Skeletal muscle satellite cell (primary cell): ENCODE measurements at regions not wholly inside any gene's neighbourhood (a gene's known extent, or its start where the extent isn't known, plus 50 kb on each side); places are given as distances from the start of the nearest gene placed in this dataset.

ENCODE experiments used
- H3K27me3 ChIP-seq: 2 replicates; pipeline ENCODE4 v1.7.0; 2013; ENCODE audit warnings: low read length; ENCODE audit not compliant: control insufficient read depth, insufficient read depth
- H3K36me3 ChIP-seq: 2 replicates; pipeline ENCODE4 v1.7.0; 2013; ENCODE audit warnings: mild to moderate bottlenecking, control low read depth, low read length; ENCODE audit not compliant: insufficient read depth
- H3K4me1 ChIP-seq: 2 replicates; pipeline ENCODE4 v1.7.0; 2013; ENCODE audit warnings: low read length; ENCODE audit not compliant: control insufficient read depth, insufficient read depth
- H3K4me2 ChIP-seq: 2 replicates; pipeline ENCODE4 v1.7.0; 2013; ENCODE audit warnings: mild to moderate bottlenecking, low read length
- H3K4me3 ChIP-seq: 2 replicates; pipeline ENCODE4 v1.7.0; 2013; ENCODE audit warnings: low read length
- H3K9ac ChIP-seq: 2 replicates; pipeline ENCODE4 v1.7.0; 2013; ENCODE audit warnings: mild to moderate bottlenecking, low read depth, low read length, moderate library complexity
- H3K9me3 ChIP-seq: replicated peaks from 2 replicates; pipeline ENCODE4 v1.7.0; 2013; ENCODE audit warnings: mild to moderate bottlenecking, control low read depth, low read length

DNA sequence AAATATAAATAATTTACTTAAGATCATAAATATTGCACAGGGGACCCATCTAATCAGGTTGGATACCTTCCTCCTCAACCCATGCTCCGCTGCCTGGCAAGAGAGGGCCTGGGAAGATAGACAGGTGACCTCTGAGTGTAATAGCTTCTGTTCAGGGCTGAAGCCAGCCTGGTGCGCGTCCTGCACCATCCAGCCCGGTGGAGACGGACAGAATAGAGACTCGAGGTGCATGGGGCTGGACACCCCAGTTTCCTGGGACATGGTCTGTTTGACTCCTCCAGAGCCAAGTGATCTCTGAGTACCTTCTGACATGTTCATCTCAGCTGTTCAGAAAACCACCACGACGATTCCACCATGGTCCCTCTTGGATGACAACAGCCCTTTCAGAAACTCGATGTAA lies 209.3 kb upstream of the MYT1L start:
- Histone ChIP-seq H3K36me3 (no peaks in the 10 kb centered on the region), H3K4me3 (no peak overlapping the region), H3K4me2 (no peak overlapping the region), H3K4me1 (no peaks in the 10 kb centered on the region), H3K9ac (no peak overlapping the region), H3K9me3 (peaks cover 9% of the 10 kb centered on the region), H3K27me3 (no peaks in the 10 kb centered on the region)

DNA sequence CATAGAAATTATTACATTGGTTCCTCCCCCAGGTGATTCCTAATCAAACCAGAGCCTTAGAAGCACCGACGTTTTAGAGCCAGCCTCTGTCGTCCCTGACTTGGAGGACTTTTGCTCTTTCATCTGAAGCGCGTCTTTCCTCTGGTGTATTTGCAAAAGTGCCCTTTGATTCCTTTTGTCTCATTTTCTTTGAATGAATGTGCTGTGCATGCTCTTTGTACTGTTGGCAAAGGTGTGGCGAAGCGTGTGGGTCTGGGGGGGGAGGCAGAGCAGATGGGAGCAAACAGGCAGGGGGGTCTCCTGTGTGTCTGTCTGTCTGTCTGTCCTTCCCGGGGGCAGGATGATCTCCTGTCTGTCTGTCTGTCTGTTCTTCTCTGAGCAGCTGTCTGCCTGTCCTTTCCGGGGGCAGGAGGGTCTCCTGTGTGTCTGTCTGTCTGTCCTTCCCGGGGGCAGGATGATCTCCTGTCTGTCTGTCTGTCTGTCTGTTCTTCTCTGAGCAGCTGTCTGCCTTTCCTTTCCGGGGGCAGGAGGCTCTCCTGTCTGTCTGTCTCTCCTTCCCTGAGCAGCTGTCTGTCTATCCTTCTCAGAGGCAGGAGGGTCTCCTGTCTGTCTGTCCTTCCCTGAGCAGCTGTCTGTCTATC lies 205.5 kb upstream of the MYT1L start:
- Histone ChIP-seq H3K4me1 (no peaks in the 10 kb centered on the region), H3K4me2 (no peak overlapping the region), H3K4me3 (no peak overlapping the region), H3K27me3 (no peaks in the 10 kb centered on the region), H3K9me3 (peaks cover 7% of the 10 kb centered on the region), H3K9ac (no peak overlapping the region), H3K36me3 (no peaks in the 10 kb centered on the region)

DNA sequence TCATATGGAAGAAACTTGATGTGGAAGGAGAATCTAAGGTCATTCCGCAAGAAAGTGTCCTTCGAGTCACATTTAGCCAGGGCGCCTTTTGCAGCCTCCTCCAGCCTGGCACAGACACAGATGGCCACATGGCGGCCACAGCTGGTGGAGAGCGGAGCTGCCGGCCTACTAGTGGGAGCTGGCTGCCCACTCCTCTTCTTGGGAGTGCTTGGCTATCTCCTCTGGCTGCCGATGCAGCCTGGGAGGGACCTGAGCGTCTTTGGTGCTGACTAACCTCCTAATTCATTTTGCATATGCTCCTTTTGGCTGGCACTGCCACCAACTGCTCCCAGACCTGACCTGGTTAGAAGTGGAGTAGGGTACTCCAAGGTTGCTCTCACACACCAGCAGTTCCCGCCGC lies 199.3 kb upstream of the MYT1L start:
- Histone ChIP-seq H3K27me3 (no peaks in the 10 kb centered on the region), H3K4me3 (no peak overlapping the region), H3K9me3 (peaks cover 12% of the 10 kb centered on the region), H3K4me2 (no peak overlapping the region), H3K9ac (no peak overlapping the region), H3K4me1 (no peaks in the 10 kb centered on the region), H3K36me3 (no peaks in the 10 kb centered on the region)

DNA sequence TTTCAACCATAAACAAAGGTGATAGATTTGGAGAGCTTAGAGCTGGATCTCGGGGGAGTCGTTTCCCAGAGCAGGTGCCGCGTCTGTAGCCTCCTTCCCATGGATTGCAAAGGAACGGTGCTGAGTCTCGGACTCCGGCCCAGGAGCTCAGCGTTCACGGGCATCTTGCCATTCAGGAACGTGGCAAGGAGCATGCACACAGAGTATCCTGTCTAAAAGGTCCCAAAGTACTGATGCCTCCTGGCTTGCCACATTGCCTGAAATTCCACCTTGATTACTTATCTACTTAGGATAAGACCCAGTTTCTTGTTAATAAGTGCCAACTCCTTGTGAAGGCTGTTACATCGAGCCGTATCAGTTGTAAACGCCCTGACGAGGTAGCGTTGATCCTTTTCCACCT lies 197.8 kb upstream of the MYT1L start:
- peaks cover 16% of the 10 kb centered on the region for H3K9me3 ChIP-seq
- H3K9ac ChIP-seq = no peak overlapping the region
- H3K4me2 ChIP-seq = no peak overlapping the region
- no peaks in the 10 kb centered on the region for H3K36me3 ChIP-seq
- no peak overlapping the region for H3K4me3 ChIP-seq
- H3K4me1 ChIP-seq = no peaks in the 10 kb centered on the region
- H3K27me3 ChIP-seq = no peaks in the 10 kb centered on the region

DNA sequence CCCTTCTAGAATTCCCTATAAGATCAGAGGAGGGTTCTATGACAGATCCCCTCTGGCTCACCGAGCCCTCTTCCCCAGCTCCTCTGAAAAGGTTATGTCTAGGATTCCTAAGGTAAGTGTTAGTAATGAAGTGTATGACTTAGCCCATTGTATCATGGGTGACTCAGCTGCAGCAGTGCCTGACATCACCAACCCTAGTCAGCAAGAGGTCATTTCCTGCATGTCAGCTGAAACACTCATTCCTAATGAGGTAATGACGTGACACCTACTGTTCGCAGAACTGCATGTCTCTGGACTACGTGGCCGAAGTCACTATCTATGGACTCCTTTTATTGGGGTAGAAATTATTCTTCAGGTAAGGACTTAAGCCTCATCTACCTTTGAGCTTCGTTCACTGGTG lies 196.1 kb upstream of the MYT1L start:
- H3K36me3 ChIP-seq = no peaks in the 10 kb centered on the region
- H3K9ac ChIP-seq = no peak overlapping the region
- no peak overlapping the region for H3K4me2 ChIP-seq
- H3K4me1 ChIP-seq = no peaks in the 10 kb centered on the region
- H3K4me3 ChIP-seq = no peak overlapping the region
- no peaks in the 10 kb centered on the region for H3K27me3 ChIP-seq
- peaks cover 16% of the 10 kb centered on the region for H3K9me3 ChIP-seq

DNA sequence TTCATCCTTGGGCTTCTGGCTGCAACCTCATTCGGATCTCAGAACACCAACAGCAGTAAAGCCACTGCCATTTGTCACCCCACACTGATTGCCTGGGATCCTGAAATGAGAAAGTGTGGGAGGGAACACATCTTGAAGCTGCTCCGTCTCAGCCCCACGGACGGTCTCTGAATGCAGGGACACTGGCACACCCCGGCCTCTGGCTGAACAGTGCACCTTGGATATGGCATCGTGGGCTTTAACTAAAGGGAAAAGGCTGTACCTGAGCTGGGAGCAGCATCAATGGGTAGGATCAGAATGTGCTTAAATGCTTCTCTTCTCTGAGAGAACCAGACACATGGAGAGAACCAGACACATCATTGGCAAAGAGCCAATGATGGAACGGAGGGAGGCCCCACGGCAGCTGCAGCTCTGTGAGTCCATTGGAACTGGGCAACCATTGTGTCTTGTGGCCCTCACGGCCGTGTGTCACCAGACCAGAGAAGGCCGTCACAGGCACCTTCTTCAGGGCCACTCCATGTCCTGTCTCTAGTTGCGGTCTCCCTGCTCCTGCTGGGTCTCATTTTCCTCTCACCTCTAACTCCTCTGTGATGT lies 193.4 kb upstream of the MYT1L start:
- Histone ChIP-seq H3K36me3 (no peaks in the 10 kb centered on the region), H3K9me3 (peaks cover 14% of the 10 kb centered on the region), H3K4me2 (no peak overlapping the region)

DNA sequence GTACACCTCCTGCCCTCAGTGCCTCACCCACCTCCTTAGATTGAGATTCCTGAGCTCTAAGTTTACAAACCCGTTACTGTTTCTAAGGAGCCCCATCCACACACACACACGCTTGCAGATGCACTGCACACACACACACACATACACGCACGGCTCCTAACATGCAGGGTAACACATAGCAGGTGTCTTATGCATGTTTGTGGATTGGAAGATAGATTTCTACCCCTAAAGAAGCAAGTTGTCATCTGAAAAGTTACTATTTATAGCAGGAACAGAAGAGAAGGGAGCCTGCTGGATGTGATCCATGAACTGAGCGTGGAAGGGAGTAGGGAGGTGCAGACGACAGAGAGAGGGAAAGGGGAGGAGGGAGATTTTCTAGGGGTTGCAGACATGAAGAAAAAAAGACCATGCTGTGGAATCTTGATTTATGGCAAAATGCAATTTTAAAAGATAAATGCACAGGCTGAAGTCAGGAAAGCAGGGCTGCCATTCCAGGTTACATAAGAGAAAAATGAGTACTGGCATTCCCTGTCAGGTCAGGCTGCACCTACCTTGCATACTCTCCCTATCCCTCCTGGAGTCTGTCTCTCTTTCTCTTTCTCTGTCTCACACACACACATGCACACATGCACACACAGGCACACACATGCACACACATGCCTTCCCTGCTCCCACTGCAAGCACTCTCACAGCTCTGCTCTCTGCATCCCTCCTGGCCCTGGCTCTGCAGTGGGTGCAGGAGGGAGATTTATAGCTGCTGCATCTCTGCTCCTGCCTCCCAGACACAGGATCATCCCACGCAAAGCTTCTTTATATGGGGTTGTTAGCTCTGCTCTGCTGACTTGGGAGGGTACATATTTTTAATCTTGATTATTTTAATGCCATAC lies 192.6 kb upstream of the MYT1L start:
- Histone ChIP-seq H3K9me3 (peaks cover 13% of the 10 kb centered on the region), H3K9ac (no peak overlapping the region), H3K4me1 (no peaks in the 10 kb centered on the region), H3K4me3 (no peak overlapping the region), H3K4me2 (no peak overlapping the region), H3K27me3 (no peaks in the 10 kb centered on the region), H3K36me3 (no peaks in the 10 kb centered on the region)

More for the DNA sequence above, 193.4 kb upstream of the MYT1L start:
- Histone ChIP-seq H3K9ac (no peak overlapping the region), H3K4me1 (no peaks in the 10 kb centered on the region), H3K27me3 (no peaks in the 10 kb centered on the region), H3K4me3 (no peak overlapping the region)

DNA sequence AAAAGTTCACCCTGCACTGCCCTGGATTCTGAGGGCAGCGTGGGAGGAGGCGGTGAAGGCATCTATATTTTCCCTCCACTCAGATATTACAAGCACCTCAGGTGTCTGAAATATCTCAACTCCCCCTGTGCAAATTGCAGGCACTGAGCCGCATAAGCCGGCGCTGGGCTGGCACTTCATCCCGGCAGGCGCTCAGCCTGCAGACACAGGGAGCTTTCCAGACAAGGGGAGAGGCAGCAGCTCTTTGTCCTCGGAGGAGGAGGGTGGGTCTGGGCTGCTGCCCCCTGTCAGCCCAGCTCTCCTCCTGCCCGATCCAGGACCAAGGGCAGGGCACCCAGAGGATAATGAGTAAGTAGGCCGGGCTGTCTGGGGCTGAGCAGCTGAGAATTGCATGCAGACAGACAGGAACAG lies 189.3 kb upstream of the MYT1L start:
- Histone ChIP-seq H3K36me3 (no peaks in the 10 kb centered on the region), H3K27me3 (no peaks in the 10 kb centered on the region), H3K9ac (no peak overlapping the region), H3K4me1 (no peaks in the 10 kb centered on the region), H3K9me3 (peaks cover 4% of the 10 kb centered on the region), H3K4me3 (no peak overlapping the region), H3K4me2 (no peak overlapping the region)

DNA sequence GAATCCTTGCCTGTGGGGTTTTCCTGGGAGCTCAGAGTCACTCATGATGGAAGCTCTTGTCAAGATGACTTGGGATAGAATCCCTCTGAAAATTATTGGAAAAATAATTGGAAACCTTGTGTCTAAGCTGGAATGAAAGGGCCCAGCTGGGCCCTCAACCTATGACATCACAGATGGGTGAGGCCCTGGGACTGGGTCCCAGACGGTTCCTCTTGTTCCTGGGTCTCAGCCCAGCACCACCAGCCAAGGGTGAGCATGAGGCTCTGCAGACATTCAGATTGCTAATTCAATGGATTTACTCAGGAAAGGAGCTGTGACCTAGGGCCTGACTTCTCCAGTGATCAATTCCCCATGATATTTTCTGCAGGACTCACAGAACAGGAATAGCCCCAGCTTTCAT lies 188.3 kb upstream of the MYT1L start:
- Histone ChIP-seq H3K27me3 (no peaks in the 10 kb centered on the region), H3K36me3 (no peaks in the 10 kb centered on the region), H3K9me3 (peaks cover 1% of the 10 kb centered on the region), H3K4me3 (no peak overlapping the region), H3K4me1 (no peaks in the 10 kb centered on the region), H3K9ac (no peak overlapping the region), H3K4me2 (no peak overlapping the region)

DNA sequence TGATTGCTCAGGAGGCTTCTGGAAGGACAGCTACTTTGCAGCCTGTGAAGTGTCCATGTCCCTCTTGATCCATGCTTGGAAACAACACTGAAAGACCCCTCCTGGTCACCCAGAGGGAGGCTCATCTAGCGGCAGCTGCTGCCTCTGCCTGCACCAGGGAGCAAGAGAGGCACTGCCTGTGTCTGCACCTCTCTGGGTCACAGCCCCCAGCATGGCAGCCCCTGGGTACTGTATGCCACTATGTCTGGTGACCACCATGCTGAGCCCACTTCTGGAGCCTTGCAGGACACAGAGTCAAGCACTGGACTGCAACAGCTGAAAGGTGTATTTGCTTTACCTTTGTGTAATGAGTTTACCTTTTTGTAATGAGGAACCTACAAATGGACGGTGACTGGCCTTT lies 186.3 kb upstream of the MYT1L start:
- H3K4me1 ChIP-seq = no peaks in the 10 kb centered on the region
- H3K9me3 ChIP-seq = no peaks in the 10 kb centered on the region
- no peaks in the 10 kb centered on the region for H3K36me3 ChIP-seq

DNA sequence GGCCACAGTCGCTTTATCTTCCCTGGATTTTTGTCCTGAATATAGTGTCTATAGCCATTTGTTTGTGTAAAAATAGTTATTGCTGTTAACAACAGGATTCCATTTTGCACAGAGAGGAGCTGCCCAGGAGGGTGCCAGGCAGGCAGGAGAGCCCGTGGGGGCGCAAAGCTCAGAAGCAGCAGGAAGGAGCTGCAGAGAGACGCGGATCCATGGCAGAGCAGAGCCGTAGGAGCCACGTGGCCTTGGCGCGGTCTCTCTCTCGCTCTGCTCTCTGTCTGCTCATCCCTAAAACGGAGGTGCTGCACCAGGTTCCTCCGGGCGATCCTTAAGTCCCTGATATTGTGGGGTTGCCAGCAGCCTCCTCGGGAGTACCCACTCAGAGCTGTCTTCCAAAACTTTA lies 185.3 kb upstream of the MYT1L start:
- Histone ChIP-seq H3K4me3 (no peak overlapping the region), H3K36me3 (no peaks in the 10 kb centered on the region), H3K4me2 (no peak overlapping the region), H3K9me3 (no peaks in the 10 kb centered on the region), H3K9ac (no peak overlapping the region), H3K4me1 (no peaks in the 10 kb centered on the region), H3K27me3 (no peaks in the 10 kb centered on the region)

More for the DNA sequence above, 186.3 kb upstream of the MYT1L start:
- no peak overlapping the region for H3K4me2 ChIP-seq
- no peak overlapping the region for H3K4me3 ChIP-seq
- H3K27me3 ChIP-seq = no peaks in the 10 kb centered on the region
- no peak overlapping the region for H3K9ac ChIP-seq
